ENCODE measurements at regions not wholly inside any gene's neighbourhood (a gene's known extent, or its start where the extent isn't known, plus 50 kb on each side); places are given as distances from the start of the nearest gene placed in this dataset.

DNA sequence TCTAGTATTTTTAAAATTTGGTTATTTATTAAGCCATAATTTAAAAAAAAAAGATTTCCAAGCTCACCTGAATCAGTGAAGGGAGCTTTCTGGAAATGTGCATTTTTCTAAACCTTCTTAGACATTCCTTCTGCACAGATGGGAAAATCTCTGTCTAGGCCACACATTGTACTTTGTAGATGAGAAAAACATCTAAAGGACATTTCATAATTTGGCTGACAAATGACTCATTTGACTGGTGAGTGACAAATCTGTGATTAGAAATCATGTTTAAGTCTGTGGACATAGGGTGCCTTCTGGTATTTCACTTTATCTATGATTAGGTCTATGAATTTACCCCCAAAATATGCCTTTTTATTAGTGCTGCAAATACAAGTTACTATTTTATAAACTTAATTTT, 1044.9 kb upstream of the FLRT2 start:
- TF ChIP-seq, protein P1, sequence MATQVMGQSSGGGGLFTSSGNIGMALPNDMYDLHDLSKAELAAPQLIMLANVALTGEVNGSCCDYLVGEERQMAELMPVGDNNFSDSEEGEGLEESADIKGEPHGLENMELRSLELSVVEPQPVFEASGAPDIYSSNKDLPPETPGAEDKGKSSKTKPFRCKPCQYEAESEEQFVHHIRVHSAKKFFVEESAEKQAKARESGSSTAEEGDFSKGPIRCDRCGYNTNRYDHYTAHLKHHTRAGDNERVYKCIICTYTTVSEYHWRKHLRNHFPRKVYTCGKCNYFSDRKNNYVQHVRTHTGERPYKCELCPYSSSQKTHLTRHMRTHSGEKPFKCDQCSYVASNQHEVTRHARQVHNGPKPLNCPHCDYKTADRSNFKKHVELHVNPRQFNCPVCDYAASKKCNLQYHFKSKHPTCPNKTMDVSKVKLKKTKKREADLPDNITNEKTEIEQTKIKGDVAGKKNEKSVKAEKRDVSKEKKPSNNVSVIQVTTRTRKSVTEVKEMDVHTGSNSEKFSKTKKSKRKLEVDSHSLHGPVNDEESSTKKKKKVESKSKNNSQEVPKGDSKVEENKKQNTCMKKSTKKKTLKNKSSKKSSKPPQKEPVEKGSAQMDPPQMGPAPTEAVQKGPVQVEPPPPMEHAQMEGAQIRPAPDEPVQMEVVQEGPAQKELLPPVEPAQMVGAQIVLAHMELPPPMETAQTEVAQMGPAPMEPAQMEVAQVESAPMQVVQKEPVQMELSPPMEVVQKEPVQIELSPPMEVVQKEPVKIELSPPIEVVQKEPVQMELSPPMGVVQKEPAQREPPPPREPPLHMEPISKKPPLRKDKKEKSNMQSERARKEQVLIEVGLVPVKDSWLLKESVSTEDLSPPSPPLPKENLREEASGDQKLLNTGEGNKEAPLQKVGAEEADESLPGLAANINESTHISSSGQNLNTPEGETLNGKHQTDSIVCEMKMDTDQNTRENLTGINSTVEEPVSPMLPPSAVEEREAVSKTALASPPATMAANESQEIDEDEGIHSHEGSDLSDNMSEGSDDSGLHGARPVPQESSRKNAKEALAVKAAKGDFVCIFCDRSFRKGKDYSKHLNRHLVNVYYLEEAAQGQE (IDR thresholded peaks at IDR 0.05; ENCODE audit: insufficient read depth in 1 of 2, low read depth in 2 of 2, low read length in 2 of 2), result no peak
- TF ChIP-seq TAF1 (IDR thresholded peaks at IDR 0.05; ENCODE audit: borderline replicate concordance, insufficient read depth, low read length) (no peak), POLR2AphosphoS5 (IDR thresholded peaks at IDR 0.05; ENCODE audit: low read depth, low read length) (no peak), SIN3A (IDR thresholded peaks at IDR 0.05; ENCODE audit: borderline replicate concordance, insufficient read depth, low read length) (no peak), FOXP2 (optimal IDR thresholded peaks at IDR 0.05; ENCODE audit: borderline replicate concordance, extremely low read depth, extremely low read length, insufficient read depth) (no peak)
